ENCODE measurements at regions not wholly inside any gene's neighbourhood (a gene's known extent, or its start where the extent isn't known, plus 50 kb on each side); places are given as distances from the start of the nearest gene placed in this dataset.

DNA sequence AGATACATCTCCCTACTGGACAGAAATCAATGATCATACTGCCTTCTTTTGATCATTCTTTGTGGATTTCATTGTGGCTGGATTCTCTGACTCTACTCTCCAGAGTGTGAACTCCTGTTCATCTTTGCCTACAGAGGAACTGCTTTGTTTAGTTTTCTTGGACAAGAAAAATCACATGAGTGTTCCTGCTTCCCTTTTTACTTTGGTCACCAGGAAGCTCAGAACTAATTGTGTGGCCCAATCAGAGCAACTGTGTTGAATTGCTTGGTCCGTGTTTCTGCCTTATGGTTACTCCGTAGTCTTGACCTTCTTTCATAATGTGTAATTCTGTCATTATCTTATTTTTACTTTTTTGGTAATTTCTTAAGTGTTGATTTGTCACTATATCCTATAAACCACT lies 97.0 kb downstream of the MAF start:
- Histone ChIP-seq H3K27ac (ENCODE audit: low read length) (no peak overlapping the region), H3K9me3 (ENCODE audit: control insufficient read depth, insufficient read depth, low read depth, low read length) (no peaks in the 10 kb centered on the region), H3K4me1 (ENCODE audit: control insufficient read depth, insufficient read depth, low read length) (no peaks in the 10 kb centered on the region), H3K36me3 (ENCODE audit: control insufficient read depth, insufficient read depth, low read length) (no peaks in the 10 kb centered on the region), H3K4me3 (ENCODE audit: low read depth in 2 of 2, low read length in 2 of 2) (no peak overlapping the region), H3K27me3 (ENCODE audit: control insufficient read depth, insufficient read depth, low read length) (no peaks in the 10 kb centered on the region)
- DNase-seq (ENCODE audit: low read depth, low spot score): no peak
- ATAC-seq: no peak
- ChIA-PET POLR2A (no interaction called here), CTCF (interaction anchor here (0.6 kb wide), 1 partner anchor 38 kb away, joined by 6 read pairs; no protein-coding TSS in a partner anchor)
- intact Hi-C loops (cut with micrococcal nuclease; ENCODE audit: unreplicated experiment) (no loop called here), in situ Hi-C loops (cut with HindIII; ENCODE audit: low pct_unique_long_range_greater_than_20kb, low sequenced_read_pairs) (no loop called here)
- TF ChIP-seq TCF7L2 (IDR thresholded peaks at IDR 0.05; ENCODE audit: low read depth, low read length): no peak
- TF ChIP-seq CTCF (IDR thresholded peaks at IDR 0.05): no peak
- no peak for TF ChIP-seq POLR2AphosphoS5 (IDR thresholded peaks at IDR 0.05; ENCODE audit: low read depth, low read length)
- no peak for TF ChIP-seq SIN3A (IDR thresholded peaks at IDR 0.05; ENCODE audit: borderline replicate concordance, insufficient read depth, low read depth, low read length)
- no peak for TF ChIP-seq REST (IDR thresholded peaks at IDR 0.05; ENCODE audit: insufficient read depth in 1 of 2, low read depth in 2 of 2, low read length in 1 of 2)
- no TSS peak for BruUV-seq (replicated peaks)

- H3K27ac ChIP-seq (ENCODE audit: low read length): no peak overlapping the region
- no peaks in the 10 kb centered on the region for H3K27me3 ChIP-seq (ENCODE audit: control insufficient read depth, insufficient read depth, low read length)
- ChIA-PET CTCF (no interaction called here), POLR2A (no interaction called here)
- no TSS peak for BruUV-seq (replicated peaks)
- H3K4me1 ChIP-seq (ENCODE audit: control insufficient read depth, insufficient read depth, low read length): no peaks in the 10 kb centered on the region
- TF ChIP-seq CTCF (IDR thresholded peaks at IDR 0.05): no peak
- TF ChIP-seq REST (IDR thresholded peaks at IDR 0.05; ENCODE audit: insufficient read depth in 1 of 2, low read depth in 2 of 2, low read length in 1 of 2): no peak
- TF ChIP-seq POLR2AphosphoS5 (IDR thresholded peaks at IDR 0.05; ENCODE audit: low read depth, low read length): no peak
- no peak for TF ChIP-seq SIN3A (IDR thresholded peaks at IDR 0.05; ENCODE audit: borderline replicate concordance, insufficient read depth, low read depth, low read length)
- no peak for TF ChIP-seq TCF7L2 (IDR thresholded peaks at IDR 0.05; ENCODE audit: low read depth, low read length)
- ATAC-seq (no peak), DNase-seq (ENCODE audit: low read depth, low spot score) (no peak)
- in situ Hi-C loops (cut with HindIII; ENCODE audit: low pct_unique_long_range_greater_than_20kb, low sequenced_read_pairs) (no loop called here), intact Hi-C loops (cut with micrococcal nuclease; ENCODE audit: unreplicated experiment) (no loop called here)
- H3K9me3 ChIP-seq (ENCODE audit: control insufficient read depth, insufficient read depth, low read depth, low read length): no peaks in the 10 kb centered on the region
- no peaks in the 10 kb centered on the region for H3K36me3 ChIP-seq (ENCODE audit: control insufficient read depth, insufficient read depth, low read length)
- H3K4me3 ChIP-seq (ENCODE audit: low read depth in 2 of 2, low read length in 2 of 2): no peak overlapping the region
Measured at GRCh38 chr16:79501446-79501845, 99.1 kb downstream of the MAF start.
